GF-D8 (cell line): ENCODE measurements at regions not wholly inside any gene's neighbourhood (a gene's known extent, or its start where the extent isn't known, plus 50 kb on each side); places are given as distances from the start of the nearest gene placed in this dataset.
"Not testable (repeated sequence)": the region's sequence is repeated elsewhere in the genome, so short reads cannot be mapped to it uniquely, and the experiment has no call there.

Source experiments
- DNase-seq: peaks from one replicate; lab custom pipeline; 2025; lab: John Stamatoyannopoulos, UW

DNA sequence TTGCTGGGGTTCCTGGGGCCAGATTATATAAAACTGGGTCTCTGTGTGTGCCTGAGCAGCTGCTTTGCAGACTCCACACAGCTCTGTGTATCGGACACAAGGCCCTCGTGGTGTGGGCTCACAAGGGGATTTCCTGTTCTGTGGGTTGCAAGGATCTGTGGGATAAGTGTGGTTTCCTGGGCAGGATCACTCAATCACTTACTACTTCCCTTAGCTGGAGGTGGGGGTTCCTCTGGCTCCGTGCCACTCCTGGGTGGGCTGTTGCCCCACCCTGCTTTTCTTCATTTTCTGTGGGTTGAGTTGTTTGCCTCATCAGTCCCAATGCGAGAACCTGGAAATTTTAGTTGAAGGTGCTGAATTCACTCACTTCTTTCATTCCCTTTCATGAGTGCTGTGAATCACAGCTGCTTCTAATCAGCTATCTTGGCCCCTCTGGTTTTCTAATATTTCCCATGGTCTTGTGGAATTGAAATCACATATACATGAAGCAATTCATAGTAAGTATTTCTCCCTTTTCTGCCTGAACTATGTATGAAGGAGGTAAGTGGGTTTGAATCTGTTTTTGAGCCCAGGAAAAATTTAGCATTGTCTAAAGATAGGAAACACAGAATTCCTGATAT is 196.3 kb downstream of the DCDC2C start:
- no peak for DNase-seq

DNA sequence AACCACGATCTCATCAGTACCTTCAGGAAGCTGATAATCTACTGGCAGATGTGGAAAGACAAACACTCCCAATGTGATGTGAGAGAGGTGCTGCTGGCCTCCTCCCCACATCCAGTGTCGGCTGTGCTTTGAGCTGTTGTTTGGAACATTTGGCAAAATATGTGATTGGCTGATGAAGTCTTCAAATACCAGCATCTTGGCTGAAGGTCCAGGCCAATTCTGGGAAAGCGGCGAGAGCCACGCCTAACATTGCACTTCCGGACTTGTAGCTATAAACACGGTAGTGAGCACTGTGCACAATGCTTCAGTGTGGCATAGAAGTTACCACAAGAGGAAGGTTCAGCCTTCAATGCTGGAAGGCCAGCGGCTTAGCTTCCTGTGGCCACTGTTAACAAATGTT is 198.8 kb downstream of the DCDC2C start:
- DNase-seq, result no peak

DNA sequence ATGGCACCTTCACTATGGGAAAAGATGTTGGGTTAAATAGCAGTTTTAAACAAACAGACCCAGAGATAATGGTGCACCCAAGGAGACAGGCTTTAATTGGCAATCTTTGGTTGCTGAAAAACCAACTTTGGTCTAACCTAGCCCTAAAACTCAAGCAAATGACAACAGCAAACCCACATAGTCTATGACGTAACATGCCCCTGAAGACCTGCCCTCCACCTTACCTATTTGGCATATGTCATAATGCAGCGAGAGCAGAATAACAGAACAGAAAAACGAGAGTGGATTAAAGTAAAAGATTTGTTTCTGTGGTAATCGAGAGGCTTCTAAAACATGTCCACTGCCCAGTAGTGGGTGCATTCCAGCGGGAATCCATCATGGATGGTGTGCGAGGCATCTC is 200.7 kb downstream of the DCDC2C start:
- DNase-seq, result no peak

DNA sequence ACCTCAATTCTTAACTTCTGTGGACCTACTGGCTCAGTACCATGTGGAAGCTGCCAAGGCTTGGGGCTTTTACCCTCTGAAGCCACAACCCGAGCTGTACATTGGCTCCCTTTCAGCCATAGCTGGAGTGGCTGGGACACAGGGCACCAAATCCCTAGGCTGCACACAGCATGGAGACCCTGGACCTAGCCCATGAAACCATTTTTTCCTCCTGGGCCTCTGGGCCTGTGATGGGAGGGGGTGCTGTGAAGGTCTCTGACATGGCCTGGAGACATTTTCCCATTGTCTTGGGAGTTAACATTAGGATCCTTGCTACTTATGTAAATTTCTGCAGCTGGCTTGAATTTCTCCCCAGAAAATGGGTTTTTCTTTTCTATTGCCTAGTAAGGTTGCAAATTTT is 205.1 kb downstream of the DCDC2C start:
- DNase-seq, result not testable (repeated sequence)

DNA sequence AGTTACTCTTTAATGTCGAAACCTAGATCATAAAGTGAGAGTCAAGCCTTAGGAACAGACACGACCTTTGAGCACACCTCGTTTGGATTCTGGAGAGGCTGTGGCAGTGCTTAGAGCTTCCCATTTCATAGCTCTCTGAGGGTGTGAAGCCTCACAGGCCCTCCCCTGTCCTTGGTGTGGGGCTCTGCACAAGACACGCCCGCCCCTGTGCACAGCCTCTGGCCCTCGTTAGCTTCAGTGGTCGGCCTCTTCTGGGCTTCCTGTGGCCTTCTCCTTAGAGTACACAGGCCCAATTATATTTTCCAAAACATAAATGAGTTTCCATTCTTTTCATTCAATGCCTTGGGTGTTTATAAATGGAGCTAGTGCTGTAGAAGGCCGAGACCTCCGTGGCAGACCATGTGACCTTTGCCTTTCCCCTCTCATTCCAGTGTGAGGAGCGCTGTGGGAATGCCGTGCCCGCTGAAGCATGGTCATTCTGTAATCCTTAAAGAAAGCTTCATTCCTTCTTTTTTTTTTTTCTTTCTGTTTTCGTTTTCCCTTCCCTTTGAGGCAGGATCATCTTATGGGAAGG is 208.6 kb downstream of the DCDC2C start:
- DNase-seq, result no peak

DNA sequence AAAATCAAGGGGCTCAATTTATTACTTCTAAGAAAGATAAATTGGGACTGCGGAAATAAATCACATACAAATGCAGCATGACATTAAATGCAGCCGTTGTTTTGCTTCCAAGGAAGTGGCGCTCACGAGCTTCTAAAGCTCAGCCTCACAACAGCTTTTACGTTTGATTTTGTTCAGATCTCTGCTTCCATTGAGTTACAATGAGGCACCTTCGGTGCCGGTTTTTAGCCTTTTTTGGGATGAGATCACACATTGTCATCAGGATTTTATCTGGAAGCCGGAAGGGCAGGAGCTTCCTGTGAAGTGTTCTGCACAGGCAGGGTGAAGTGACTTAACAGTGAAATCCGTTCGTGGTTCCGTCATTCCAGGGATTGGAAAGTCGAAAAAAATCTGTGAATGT is 209.8 kb downstream of the DCDC2C start:
- DNase-seq, result no peak

DNA sequence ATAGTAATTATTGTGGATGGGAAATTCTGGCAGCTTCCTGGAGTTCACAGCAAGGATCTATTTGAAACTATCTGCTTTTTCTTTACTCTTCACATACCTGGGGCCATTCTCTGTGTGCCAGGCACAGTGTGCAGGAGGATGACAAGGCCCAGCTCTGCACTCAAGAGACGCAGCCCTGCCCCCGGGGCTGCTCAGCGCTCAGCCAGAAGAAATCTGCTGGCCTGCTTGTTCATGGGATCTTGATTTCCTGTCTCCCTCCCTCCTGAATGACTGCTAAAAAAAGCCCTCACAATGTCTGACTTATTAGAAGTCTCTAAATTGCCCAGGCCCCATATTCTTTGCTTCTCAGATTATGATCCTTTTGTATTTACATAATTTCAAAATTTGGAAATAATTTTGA is 210.9 kb downstream of the DCDC2C start:
- no peak for DNase-seq

DNA sequence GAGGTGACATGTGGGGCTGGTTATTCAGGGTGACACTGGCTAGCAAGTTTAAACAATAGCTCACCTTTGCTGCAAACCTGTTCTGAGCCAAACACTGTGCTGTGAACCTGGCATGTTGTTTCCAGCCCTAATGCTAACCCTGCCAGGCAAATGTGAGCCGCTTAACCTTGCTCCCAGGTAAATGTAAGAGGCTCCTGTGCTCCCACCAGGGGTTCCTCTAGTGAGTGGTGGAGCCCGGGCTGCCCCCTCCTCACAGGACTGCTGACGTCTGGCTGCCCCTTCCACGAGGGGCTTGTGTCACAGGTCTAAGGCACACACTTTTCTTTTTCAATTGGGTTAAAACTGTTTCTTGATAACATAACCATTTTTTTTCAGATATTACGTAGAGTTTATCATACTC is 223.7 kb downstream of the DCDC2C start:
- DNase-seq, result no peak

DNA sequence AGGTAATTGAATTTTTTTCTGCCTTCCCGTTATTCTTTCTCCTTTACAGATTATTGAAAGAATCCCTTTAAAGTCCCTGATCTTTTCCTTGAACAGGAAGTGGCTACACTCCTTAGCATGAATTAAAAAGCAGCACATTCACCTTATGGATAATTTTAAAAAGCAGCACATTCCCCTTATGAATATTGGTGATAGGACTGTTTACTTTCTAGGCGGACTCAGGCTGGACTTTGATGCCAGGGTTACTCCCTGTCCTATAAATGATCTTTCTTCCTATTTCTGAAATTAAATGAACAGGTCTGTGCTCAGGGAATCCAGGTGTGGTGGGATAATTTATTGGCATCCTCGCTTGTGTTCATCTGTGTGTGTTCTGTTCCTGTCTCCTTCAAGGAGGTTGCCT is 226.0 kb downstream of the DCDC2C start:
- DNase-seq, result no peak

DNA sequence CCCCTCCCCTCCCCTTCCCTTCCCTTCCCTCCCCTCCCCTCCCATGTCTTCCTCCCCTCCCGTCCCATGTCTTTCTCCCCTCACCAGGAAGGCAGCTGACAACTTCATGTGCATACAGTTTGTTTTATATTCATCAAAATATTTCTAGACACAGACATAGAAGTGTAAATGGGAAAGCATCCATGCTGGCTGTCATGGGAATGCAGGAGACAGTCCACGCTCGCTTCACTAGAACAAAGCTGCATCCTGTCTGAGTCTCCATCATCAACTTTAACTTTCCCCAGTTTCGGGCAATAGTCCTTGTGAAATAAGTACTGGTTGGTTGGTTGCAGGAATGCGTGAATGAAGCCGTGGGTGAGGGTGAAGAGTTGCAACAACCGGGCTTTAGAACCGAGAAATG is 226.9 kb downstream of the DCDC2C start:
- no peak for DNase-seq

DNA sequence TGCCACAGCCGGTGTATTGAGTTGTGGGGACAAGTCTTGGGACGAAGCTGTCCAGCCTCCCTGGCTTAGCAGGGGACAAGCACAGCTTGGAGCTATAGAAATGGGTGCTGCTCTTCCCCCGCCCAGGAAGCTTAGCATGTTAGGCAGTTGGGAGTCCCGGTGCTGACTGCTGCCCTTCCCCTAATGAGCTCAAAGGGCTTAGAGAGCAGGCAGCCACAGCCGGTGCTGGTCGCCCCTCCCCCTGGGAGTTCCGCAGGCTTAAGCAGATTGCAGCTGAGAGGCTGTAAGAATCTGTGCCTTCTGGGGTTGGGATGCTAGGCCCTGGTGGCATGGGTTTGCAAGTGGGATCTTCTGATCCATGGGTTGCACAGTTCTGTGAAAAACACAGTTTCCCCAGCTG is 237.3 kb downstream of the DCDC2C start:
- DNase-seq, result no peak

DNA sequence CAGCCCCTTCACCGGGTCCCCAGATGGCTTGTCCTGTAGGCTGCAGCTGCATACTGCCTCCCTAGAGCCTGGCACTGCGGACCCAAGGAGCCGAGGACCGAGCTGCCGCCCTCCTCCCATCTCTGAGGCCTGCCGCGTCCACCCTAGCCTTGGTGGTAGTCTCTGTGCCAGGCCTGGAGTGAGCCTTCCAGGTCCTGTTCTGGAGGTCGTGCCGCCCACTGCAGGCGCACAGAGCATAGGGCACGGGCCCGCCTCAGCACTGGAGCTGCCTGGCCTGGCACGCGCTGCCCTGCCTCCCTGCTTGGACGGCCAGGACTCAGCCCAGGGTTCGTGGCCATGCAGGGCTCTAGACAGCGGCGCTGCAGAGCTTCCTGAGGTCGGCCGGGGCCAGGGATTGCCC is 239.5 kb downstream of the DCDC2C start:
- no peak for DNase-seq

DNA sequence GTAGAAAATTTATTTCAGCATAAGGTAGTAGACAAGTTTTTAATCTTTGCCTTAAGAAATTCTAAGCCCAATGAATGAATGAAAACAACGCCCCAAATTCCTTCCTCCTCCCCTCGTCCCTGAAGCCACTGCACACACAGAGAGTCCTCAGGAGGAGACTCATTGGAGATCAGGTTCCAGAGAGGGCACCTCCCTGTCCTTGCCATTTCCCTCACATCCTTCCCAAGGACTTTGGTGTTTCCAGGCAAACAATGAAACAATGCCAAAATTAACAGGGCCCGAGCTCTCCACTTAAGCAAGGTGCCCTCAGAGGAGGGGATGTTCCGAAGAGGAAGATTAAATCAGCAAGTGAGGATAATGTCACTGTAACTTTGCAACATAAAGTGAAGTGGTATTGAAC is 240.7 kb downstream of the DCDC2C start:
- no peak for DNase-seq

DNA sequence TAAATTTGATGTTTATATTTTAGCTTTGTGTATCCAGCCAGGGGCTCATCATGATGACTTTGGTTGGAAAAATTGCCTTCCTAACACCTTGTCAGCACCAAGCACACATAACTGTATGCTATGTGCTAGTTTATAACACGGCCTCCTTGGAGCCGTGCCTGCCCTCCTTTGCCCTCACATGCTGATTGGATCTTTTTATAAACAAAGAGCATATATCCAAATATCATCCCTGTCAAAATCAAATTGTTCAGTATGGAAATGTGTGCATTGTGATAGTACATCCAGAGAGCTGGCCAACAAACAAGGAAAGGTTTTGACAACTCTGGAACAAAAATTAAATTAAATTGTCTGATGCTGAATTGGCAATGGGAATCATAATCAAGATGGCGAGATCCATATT is 241.5 kb downstream of the DCDC2C start:
- no peak for DNase-seq

DNA sequence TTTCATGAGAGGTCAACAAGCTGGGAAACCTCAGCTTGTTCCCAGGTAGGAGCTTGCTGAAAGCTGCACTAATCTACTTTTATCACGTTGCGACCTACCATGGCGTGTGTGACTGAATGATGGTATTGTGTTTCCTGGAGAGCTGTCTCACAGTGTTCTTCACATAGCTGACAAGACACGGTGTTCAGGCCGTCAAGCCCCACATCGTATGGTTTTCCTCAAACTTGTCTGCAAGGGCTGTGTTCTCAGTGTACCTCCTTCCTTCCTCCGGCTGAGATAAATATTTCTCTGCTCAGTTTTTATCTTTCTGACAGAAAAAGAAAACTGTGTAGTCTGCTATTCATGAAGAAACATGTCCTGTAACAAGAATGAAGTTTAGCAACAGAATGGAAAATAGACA is 244.8 kb downstream of the DCDC2C start:
- no peak for DNase-seq

DNA sequence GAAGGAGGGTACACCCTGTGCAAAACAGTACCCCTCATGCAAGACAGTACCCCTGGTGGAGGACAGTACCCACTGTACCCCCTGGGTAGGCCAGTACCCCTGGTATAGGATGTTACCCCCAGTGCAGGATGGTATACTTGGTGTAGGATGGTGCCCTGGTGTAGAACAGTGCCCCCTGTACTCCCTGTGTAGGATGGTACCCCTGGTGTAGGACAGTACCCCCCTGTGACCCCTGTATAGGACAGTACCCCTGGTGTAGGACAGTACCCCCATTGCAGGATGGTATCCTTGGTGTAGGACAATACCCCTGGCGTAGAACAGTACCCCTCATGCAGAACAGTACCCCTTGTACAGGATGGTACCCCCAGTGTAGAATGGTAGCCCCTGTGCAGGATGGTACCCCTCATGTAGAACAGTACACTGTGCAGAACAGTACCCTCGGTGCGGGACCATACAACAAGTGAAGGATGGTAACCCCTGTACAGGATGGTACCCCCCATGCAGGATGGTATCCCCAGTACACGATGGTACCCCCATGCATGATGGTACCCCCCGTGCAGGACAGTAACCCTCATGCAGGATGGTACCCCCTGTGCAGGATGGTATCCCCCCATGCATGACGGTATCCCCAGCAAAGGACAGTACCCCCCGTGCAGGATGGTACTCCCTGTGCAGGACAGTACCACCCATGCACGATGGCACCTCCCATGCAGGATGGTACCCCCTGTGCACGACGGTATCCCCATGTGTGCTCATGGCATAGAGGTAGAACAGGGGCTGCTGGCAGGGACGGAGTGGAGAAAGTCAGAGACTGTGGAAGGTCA is 248.0 kb downstream of the DCDC2C start:
- DNase-seq, result no peak

DNA sequence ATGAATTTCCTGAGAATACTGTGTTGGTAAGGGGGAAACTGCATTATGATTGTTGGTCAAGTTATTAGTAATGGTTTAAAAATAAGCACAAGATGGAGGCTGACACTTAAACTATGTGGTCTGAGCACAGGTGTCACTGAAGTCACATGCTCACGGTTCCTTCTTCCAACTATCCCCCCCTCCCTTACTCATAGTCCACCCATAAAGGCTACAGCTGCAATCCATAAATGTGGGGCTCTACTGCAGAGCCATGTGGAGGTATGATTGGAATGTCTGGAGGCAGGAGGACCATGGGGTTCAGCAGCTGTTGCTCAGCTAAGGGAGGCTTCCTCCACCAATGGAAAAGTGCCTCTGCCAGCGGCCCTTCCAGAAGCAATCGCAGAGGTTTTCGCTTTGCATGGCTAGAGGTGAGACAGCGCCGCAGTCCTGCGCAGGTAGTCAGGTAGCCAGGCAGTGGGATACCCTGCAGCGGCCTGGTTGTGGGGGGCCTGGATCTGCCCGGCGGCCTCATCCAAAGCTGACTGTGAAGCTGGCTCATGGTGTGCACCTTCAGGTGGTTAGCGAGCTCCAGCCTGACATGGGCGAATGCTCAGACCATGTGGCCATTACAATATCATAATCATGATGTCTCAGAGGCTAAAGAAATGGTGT is 249.6 kb downstream of the DCDC2C start:
- no peak for DNase-seq

DNA sequence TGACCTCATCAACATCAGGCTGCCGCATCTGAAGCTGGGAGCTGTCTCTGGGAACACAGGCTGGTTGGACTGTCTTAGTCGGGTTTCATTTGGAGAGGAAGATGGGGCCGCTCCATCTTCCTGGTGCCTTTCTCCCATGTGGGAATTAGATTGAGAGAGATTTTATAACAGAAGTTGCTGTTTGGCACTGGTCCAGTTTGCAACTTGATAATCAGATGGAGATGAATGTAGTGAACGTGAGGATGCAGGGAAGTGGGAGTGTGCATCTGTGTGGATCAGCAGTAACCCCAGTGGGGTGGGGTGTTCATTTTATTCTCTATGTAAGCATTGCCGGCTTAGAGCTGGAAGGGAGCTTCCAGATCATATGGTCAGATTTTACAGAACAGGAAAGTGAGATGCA is 250.9 kb downstream of the DCDC2C start:
- no peak for DNase-seq

DNA sequence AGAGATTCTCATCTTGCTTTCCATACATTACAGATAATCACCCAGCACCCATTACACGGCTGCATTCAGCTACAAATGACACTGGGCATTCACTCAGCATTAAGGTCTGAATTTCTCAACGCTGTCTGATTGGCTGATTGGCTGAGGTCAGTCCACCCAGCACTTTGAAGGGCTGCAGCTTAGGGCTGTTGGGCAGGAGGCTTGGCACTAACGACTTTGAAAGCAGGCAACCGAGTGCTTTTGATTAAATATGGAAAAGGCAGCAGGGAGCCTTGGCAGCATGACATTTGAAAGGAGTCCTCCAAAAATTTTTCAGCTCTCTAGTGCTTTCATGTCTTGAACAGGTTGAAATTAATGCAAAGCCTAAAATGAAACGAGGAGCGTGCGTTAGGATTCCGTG is 253.0 kb downstream of the DCDC2C start:
- DNase-seq, result no peak

DNA sequence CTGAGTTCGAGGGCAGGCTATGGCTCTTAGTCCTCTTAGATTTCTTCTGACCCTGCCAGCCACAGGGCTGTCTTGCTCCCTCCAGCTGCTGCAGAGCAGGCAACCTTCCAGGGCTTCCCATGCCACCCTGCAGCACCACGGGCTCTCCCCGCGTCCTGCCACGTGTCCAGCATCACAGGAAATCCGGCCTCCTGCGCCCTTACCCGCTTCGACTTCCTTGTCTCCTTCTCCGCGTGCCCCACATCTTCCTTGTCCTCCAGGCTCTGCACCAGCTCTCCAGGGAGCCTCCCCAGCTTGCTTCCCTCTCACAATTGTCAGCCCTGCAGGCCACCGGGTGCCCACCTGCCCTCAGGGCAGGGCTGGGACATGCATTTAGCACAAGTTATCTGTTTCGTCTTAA is 253.5 kb downstream of the DCDC2C start:
- DNase-seq, result no peak

DNA sequence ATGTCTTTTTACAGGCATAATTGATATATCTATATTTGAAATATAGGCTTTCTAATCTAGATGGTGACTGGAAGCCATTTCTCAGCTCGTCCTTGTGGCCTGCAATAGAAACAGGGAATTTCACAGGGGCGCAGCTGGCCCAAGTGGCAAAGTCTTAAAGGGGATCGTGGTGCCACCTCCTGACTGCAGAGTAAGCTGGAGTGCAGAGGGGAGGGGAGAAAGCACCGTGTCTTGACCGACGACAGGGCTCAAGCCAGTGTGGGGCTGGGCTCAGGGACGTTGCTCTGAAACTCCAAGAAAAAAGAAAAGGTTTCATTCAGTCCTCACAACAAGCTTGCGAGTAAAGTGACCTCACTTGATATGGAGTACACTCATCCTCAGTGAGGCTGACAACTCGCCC is 255.1 kb downstream of the DCDC2C start:
- DNase-seq, result no peak

DNA sequence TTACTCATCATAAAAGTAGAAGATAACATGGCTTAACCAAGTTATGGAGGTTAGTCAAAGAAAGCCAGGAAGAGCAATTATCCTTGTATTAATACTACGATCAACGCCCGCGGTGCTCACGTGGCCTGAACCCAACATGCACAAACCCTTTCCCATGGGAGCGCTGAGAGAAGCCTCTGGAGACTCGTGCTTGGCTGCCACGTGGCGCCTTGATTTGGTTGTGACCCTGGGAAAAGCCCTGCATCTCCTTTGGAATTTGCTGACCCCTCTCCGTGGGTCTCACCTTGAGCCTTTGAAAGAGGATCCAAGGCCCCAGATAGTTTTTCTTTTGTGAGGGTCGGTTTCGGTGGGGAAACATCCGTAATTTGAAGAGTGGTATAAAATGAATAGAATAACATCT is 255.6 kb downstream of the DCDC2C start:
- no peak for DNase-seq

DNA sequence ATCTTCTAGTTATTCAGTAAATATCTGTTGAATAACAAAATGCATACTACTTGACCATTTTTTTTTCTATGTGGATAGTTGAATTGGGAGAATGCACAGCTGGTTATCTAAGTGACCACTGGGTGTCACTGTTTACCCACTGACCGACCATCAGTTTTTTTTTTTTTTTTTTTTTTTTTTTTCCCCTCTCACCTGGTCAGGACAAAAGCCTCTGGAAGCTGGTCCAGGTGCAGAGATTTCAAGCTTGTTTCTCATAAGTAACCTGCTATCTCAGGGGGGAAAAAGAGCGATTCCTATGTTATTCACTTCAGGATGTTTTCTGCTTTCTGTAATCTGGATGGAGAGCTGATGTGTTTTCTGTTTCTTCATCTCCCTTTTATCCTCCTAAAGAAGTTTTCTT is 256.0 kb downstream of the DCDC2C start:
- DNase-seq, result no peak
